ENCODE measurements at regions not wholly inside any gene's neighbourhood (a gene's known extent, or its start where the extent isn't known, plus 50 kb on each side); places are given as distances from the start of the nearest gene placed in this dataset.

DNA sequence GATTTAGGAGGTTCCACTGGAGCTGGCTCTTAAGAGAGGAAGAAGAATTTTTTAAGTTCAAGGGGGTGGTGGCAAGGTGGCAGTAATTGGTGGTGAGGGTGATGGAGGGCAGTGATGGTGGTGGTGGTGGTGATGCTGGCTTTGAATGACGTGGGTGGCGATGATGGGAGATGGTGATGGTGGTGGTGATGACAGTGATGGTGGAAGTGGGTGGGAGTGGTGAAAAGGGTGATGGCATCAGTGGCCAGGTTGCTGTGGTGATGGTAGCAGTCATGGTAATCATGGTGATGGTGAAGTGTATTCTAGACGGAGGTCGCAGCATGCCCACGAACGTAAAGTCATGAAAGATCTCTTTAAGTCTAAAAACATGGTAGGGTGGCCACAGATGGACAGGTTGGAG, 197.3 kb downstream of the PTEN start:
- no peak for DNase-seq

DNA sequence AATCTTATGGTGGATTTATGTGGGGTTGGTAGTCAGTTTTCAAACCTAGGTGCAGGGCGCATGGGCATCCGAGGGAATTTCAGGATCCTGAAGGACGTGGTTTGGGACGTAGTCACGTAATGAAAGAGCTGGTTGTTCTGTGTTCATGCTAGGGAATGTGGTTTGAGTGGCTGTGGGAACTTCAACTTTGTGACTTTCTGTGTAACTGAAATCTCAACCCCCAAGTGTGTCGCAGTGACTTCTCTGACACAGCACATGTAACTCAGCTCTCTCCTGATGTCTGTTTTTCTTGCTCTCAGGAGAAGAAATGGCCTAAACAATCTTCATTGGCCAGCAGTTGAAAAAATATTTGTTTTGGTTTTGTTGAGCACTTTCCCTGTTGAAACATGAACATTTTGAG, 199.0 kb downstream of the PTEN start:
- DNase-seq: no peak

DNA sequence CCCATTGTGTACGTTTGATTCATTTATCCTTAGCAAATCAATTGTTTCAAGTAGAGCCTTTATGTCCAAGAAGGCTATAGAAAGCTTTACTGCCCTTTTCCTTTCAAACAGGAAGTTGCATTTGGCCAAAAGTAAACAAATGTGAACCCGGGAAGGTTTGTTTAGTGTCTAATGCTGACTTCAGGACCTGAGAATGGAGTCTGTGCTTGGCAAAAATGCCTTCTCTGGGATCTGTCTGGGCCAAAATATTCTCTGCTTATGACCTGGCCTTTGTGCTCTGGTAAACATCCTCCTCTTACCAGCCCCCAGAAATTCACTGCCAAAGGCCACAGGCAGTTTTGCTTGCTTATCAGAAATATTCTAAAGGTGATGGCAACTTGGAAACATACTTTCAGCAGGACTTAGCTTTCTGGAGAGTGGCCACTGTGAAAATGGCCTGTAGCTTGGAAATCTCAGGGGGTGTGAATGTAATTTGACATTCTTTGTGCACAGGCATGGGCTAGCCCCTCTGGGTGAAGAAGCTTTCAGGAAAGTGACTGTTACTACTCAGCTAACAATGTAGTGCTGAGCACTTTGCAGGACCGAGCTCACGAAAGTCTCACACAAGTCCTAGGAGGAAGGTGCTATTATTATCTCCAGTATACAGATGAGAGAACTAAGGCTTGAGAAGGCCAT, 199.5 kb downstream of the PTEN start:
- no peak for DNase-seq

DNA sequence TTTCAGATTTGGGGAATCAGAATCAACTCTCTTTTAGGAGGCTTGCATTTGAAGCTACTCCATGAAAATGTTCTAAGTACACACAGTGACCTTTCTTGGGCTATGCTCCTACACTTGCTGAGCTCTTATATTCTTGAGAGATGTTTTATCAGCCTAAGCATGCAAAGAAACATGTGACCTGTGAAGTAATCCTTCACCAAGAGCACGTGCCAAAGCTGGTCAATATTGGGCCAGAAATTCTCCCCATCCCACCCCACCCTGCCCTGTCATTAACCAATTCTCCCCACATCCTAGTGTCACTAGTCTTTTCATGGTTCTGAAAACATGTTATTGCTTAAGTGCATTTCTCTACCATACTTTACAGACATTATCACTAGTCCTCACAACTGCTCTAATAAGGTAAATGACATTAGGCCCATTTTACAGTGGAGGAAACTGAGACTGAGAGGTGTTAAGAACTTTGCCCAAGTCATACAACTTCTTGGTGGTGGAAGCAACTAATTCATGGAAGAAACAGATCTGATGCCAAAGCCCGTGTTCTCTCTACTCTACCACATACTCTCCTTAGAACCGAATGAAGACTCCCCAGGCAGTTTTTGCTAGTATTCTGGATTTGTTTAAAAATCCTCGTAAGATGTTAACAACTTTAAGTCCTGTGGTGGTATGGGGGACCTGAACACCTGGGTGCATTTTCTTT, 200.6 kb downstream of the PTEN start:
- DNase-seq: no peak

DNA sequence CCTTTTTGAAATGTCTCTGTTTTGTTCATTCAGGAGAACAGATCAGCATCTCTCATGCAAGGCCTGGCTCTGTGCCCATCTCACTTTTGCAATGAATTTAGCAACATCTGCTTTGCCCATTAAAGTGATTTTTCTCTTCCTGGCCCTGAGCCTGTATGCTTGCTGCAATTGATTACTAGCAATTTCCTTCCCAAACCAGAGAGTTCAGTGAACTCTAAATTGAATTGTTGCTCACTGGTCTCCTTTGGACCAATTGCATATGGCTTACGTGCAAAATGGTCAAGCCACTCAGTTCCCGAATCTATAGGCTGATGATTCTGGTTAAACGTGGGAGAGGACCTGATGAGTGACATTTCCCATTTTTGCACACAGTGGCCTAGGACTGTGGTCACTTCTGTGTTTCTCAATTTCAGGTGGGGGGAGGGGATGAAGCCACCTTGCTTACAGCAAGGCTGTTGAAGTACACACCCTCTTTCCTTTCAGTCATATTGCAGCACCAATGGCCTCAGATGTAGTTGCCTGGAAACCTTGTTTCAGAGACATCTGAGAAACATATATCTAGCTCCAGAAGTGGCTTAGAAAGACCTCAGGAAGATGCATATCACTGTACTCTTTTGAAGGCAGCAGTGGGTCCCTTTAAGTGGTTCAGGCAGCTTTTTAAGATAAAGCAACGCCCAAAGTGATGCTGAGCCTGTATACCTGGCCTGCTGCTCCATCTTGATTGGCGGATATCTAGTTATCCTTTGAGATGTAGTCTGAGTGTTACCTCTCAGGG, 201.4 kb downstream of the PTEN start:
- peak; percentile 53 to 59 for DNase-seq

DNA sequence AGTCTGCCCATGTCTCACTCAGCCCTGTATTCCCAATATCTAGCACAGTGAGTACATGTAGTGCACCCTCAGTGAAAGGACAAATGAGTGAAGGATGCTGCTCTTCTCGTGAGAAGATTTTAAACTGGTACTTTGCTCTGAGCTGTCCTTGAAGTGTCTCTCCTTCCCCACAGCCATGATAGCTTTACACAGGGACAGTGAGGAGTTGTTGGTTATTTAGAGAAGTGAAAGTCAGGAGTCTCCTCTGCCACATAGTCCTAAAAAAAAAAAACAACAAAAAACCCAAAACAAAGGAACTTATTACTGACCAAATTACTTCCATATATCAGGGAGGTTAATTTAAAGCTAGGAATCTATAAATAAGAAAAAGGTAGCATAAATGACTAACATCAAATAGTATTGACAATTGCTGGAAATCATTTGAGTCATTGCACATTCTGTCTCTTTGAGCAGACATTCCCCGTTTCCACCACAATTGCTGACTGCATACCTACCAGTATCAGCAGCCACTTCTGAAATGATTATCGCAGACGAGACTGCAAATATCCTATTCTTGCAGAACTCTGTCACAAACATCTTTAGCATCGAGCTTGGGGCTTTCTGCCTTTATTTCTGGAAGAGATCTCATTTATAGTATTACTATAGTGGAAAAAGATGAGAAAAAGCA, 202.1 kb downstream of the PTEN start:
- no peak for DNase-seq

DNA sequence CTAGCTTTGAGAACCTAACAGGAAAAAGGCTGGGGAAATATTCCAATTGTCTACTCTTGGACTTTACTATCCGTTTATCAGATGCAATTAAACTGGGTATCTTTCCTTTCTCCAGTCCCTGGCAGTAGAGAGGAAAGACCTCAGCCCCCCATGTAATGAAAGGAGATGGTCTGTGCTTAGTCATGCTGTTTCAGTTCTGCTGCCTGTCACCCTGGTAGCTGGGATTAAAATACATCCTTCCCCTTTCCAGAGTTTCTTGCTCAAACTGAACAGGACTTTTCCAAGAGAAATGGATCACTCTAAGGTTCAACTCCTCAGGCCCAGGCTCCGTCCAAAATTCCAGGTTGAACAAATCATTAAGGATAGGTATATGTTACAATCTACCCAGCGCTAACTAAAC, 202.9 kb downstream of the PTEN start:
- no peak for DNase-seq

DNA sequence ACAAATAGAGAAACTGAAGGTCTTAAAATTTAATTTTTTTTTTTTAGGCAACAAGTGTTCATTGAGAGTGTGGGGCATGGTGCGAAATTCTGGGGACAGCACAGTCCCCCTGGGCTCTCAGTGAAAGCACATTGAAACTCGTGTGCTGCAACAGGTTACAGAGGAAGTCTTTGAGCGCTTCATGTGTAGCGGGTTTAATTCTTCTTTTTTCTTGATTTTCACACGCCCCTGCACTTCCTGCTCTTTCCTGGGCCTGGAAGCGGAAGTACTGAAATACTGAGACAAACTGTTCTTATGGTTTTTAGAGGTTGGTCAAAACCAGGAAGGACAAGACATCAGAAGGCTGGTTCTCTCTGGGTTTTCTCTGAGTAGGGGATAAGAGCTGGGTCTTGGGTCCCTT, 203.5 kb downstream of the PTEN start:
- DNase-seq: peak; percentile 24 to 37

DNA sequence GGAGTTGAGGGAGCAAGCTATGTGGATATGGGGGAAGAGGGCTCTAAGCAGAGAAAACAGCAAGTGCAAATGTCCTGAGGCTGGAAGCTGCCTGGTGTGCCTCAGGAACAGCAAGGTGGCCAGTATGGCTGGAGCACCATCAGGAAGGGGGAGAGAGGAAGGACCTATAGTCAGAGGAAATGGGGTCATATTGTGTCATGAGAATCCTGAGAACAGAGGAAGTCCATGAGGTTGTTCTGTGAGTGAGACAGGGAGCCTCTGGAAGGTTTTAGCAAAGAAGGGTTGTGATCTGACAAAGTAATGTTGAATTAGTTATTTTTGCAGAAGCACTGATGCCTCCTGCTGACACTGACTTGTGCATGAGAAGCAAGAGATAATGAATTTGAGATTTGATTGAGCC, 204.3 kb downstream of the PTEN start:
- no peak for DNase-seq

DNA sequence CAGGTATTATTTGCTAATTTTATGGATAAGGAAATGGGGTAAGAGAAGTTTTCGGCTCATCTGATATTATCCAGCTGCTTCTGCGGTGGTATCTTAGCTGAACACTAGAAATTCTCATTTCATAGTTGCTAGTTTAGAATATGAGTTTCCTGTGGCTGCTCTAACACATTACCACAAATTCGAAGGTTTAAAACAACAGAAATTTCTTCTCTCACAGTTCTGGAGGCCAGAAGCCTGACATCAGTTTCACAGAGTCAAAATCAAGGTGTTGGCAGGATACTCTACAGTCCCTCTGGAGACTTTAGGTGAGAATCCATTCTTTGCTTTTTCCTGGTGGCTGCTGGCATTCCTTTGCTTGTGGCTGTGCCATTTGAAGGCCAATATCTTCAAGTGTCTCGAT, 205.9 kb downstream of the PTEN start:
- no peak for DNase-seq

DNA sequence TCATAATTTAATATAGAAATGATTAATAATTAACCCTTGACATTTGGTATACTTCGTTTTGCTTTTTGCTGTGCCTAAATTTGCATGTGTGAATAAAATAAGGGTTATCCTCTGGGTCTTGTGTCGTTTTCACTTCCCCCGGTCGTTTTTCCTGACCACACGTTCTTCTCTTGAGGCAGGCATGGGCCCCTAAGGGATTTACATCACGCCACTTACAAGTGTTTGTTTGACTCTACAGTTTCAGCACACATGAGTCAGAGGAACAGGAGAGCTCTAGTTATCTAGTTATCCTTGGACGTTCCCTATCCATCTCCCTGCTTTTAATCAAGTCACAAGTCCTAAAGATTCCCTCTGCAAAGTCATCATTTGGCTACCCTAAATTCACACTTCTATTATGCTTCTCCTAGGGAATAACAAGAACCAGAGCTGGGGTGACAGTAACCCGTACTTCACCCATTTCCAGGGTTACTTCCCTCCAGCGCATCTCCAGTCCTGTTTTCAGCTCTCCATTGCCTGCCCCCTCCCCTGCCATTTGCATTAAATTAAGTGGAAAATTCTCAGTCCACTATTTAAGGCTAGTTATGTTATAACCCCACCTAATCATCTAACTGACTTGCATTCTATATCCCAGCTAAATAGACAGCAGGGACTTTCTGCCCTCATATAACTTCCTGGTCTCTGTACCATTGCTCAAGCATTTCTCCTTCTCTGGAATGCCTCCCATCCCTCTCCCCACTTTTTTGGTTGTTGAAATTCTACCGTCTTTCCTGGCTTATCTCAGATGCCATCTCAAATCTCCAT, 206.9 kb downstream of the PTEN start:
- DNase-seq: no peak

DNA sequence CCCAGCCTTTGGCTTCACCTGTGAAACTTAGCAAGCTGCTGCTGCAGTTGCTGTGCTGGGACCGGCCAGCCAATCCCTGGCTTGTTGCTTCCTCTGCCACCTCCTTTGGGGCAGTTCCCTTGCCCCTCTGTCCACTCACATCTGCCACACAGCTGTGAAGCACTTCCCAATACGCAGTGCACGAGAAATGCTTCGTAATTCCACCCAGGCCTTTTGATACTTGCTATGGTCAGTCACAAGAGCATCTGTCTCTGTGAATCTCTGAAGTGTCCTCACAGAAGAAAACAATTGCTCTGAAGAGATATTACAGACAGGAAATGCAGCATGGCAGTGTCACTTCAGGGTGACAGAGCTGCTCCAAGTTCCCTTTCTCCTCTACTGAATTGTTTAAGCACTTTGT, 208.5 kb downstream of the PTEN start:
- DNase-seq: no peak

DNA sequence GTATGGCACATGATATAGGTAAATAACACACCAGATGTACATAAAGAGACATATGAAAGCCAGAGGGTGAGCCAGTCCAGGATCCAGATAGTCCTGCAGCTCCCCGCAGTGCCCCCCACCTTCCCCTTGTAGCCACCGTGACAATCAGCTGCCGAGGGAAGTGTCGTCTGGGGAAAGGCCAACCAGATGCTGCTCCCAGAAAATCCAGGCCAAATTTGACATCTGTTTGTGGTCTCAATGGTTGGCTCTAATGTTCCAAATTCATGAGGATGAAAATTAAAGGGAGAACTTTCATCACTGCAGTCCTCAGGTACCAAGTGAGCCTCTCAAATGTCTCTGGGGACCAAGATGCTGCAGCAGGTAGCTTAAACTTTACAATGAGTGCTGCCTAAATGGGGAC, 210.3 kb downstream of the PTEN start:
- no peak for DNase-seq

DNA sequence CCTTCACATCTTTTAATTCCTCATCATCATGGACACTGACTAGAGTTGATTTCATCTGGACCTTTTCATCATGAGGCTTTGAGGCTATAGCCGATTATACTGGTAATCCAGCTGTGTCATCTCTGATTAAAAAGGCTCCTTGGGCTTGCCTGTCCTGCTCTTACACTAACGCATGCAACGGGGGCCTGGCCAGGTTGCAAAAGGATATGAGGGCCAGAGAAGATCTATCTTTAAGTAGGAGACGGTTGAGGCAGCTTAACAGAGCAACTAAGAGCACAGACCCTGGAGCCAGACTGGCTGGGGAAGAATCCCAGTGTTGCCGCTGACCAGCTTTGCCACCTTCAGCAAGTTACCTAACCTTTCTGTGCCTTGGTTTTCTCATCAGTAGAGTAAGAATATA, 211.5 kb downstream of the PTEN start:
- no peak for DNase-seq

DNA sequence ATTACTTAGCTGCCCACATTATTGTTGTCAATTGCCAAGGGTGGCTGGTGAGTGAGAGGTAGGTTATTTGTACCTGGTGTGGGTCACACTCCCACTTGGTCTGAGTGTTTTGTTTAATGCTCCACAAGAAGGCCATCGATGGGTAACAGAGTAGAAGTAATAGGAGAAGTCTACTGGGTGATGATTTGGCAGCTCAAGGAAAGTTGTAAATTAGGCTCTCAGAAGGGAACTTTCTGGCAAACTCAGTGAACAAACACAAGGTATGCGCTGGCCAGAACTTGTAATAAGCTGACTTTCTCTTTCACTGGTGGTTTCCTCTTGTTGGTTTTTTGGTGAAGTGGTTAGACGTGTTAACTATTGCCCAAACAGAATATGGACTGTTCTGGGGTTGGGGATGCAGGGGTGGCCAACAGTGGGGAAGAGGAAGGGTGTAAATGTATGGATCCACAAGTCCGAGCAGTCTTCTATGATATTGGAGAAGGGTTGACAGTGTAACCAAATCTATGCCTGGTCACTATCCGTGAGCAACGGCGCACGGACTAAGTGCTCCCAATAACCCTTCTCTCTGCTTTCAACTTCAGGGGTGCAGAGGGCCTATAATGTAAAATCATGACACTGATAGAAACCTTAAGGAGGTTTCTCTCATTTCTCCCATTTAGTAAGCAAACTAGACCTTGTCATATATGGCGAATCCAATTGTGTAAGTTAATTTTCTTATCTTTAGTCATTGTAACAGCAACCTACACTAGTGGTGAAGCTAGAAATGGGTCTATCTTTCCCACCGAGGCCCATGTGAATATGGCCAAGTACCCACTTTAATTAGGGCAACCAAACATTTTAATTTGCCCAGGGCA, 212.8 kb downstream of the PTEN start:
- DNase-seq: no peak

DNA sequence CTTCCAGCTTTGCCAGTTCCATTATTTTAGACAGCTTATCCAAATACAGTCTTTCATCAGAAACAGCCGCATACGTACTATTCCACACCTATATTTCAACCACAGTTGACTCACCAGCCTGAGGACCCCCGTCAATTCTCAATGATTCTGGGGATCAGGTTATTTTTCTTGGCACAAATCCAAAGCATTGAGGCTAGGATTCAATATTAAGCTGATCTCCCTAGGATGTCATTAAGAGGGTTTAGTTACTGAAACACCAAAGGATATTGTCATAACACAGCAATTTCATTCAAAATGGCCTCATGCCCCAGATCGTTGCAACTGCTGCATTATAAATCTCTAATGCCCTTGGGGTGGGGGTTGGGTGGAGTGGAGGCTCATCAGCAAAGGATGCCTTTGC, 214.6 kb downstream of the PTEN start:
- no peak for DNase-seq

DNA sequence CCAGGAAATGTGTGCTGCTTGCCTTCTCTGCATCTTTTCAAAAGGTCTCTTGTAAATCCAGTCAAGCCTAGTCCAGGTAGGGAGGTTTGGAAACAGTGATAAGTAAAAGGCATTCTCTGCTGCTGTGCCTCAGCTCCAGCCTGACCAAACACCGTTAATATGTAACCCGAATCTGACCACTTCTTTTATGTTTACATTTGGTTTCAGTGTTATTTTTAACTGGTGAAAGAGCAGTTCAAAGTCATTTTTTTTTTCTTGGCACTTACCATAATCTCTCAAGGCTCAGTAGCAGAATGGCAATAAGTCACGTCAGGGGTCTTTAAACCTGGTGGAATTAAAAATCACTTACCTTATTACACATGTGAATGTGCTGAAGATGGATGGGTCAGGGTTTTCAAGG, 216.8 kb downstream of the PTEN start:
- no peak for DNase-seq

DNA sequence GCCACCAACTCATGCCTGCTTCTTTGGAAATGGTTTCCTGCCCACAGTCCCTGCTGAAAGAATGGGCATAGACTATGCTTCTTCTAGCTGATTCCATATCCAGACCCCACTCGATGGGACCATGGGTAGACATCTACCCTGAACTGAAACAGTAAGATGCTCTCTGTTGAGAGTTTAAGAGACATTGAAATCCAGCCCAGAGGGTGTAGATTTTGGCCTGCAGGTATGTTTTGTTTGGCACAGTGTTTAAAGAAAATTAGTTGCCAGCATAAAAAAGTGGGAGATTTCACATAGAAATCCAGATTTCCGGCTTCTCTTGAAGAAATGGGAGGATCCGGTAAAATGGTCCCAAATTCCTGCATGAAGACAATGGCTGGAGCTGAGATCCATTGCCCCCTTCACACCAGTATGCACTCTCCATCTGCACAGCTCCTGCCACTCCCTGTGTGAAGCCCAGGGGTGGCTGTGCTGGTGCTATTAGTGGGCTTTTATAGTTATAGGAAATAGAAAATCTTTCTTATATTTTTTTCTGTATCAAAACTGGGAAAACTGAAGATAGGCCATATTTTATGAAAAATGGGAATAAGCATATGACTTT, 218.1 kb downstream of the PTEN start:
- no peak for DNase-seq

DNA sequence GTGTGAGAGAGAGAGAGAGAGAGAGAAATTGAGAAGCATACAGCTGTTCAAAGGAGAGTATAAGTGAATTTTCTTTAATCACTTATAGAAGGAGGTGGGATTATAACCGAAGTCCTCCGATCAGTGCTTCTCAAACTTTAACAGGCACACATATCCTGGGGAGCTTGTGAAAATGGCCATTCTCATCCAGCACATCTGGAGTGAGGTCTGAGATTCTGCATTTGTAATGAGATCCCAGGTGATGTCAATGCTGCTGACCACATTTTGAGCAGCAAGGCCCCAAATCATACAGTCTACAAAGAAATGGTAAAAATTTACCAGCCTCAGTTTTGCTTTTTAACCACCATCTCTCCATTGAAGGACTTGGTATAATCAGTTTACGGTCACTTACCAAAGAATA, 219.0 kb downstream of the PTEN start:
- no peak for DNase-seq

DNA sequence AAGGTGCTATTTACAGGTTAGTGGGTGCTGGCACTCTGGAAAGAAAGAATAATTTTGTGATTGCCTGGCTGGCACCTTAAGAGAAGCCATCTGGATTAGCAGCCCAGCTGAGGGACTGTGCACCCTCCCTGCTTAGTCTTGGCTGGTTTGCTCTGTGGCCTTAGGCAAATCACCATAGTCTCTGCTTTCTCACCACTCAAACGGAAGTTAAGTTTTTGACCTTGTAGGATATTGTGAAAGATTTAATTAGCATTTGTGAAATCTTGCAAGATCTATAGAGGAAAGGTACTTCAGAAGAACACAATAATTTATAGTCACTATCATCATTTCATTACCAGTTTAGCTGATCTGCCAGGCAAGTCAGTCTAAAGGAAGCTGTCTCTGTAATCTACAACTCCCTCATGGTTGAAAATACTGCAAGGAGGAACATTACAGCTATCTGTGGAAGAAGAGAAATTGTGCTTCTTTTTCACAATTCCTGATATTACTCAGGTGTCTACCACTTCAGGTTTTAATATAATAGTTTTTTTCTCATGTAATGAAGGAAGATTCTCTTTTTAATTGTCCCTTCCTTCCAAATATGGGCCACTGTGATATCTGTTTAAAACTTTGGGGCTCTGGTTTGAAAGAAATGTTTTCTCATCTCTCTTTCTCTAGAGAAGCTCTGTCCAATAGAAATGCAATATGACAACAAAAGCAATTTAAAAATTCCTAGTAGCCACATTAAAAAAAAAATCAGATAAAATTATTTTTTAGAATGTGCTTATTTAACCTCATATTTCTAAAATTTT, 219.6 kb downstream of the PTEN start:
- DNase-seq: no peak

DNA sequence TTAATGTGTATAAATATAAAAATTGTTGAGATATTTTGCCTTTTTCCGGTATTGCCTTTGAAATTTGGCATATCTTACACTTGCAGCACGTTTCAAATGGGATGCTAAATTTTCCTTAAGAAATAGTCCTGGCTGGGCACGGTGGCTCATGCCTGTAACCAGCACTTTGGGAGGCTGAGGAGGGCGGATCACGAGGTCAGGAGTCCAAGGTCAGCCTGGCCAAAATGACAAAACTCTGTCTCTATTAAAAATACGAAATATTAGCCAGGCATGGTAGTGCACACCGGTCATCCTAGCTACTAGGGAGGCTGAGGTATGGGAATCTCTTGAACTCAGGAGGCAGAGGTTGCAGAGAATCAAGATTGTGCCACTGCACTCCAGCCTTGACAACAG, 220.2 kb downstream of the PTEN start:
- DNase-seq: no peak
